ENCODE measurements at regions not wholly inside any gene's neighbourhood (a gene's known extent, or its start where the extent isn't known, plus 50 kb on each side); places are given as distances from the start of the nearest gene placed in this dataset.

DNA sequence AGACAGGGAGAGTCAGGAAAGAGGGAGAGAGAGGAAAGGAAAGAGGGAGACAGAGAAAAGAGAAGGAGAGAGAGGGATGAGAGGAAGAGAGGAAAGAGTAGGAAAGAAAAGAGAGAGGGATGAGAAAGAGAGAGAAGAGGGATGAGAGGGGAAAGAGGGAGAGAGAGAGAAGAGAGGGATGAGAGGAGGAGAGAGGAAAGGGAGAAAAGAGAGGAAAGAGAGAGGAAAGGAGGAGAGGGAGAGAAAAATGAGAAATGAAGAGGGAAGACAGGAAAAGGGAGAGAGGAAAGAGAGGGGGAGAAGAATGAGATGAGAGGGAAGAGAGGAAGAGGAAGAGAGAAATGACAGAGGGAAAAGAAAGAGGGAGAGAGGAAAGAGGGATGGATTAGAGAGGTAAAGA, 207.0 kb upstream of the SKOR2 start:
- DNase-seq, result no peak

- DNase-seq, result no peak
Measured at GRCh38 chr18:47457614-47458013, 206.2 kb upstream of the SKOR2 start.

GRCh38 chr18:47453038-47453437, 201.6 kb upstream of the SKOR2 start:
- DNase-seq, result no peak

DNA sequence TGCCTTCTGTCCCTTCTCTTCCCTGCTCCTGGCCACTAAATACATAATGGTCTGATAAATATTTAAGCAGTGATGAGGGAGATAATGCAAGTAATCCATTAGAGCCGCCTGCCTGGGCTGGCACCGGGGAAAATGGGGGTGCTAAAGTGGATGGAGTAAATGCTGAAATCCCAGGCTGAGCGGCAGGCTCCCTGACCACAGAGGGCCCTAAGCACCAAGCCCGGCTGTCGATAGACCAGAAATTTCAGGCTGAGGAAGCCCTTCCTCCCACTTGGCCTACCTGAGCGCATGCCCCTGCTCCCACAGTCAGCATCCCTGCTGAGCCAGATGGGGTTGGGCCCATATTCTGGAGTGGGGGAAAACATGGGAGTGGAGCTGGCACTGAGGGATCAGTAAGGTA, 197.5 kb upstream of the SKOR2 start:
- DNase-seq, result no peak

GRCh38 chr18:47441914-47442313, 190.5 kb upstream of the SKOR2 start:
- DNase-seq, result no peak

- DNase-seq, result no peak
Measured at GRCh38 chr18:47438001-47438400, 186.5 kb upstream of the SKOR2 start.

DNA sequence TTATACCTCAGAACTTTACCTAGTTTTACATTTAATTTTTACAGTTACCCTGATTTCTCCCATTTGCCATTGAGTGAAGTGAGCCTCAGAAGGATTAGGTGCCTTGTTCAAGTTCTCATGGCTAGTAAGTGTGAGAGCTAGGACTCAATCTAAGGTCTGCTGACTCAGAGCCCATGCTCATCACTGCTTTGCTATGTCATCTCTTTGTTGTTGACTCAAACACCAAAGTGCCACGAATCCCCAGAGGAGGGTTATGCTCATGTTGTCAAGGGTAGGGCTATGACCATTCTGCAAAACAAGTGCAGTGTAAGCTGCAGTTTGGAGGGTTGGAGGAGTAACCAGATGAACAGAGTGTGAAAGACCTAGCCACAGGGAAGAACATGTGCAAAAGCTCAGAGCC, 185.4 kb upstream of the SKOR2 start:
- no peak for DNase-seq

DNA sequence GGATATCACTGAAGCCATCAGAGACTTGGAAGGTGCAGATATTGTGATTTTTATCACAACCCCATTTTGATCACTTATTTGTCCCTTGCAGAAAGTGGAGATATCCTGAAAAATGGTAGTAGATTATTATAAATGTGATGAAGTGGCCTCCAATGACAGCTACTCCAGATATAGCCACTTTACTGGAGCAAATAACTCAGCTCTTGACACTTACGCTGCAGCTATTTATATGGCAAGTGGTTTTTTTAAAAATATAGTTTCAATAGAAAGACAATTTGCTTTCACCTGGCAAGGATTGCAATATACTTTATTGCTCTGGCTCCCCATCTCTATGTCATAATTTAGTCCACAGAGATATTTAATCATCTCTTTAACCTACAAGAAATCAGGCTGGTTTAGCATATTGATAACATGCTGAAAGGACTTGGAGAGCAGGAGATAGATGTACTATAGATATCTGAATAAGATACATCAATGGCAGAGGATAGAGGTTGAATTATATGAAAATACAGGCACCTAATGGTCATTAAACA, 182.8 kb upstream of the SKOR2 start:
- no peak for DNase-seq

DNA sequence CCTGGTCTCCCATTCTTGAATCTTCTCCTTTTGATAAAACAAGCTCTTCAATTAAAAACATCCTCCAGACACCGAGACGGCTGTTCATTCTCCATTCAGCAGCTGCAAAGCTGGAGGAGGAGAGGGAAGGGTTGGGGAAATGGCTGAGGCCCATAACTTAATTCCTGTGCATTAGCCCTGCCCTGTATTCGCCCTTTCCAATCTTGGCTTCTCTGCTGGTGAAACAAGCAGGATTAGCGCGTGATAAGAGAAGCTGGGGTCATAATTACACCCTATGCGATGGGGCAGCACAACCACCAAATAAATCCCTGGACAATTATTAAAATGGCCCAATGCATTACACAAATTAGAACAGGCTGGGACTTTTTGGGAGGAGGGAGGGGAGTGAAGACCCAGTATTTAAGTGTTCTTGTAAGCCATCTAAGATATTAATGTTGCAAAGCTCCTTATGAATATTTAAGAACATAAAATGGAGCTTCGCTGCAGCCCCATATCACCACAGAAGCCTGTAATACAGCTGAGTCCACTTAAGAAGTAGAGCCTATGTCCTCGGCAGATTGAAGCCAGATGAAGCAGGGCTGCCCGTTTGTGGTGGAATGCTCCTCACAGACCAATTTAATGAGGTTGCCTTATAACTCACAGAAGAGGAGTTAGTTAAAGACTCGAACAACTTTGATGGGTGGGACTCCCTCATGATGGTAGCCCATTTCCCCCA, 176.6 kb upstream of the SKOR2 start:
- no peak for DNase-seq

DNA sequence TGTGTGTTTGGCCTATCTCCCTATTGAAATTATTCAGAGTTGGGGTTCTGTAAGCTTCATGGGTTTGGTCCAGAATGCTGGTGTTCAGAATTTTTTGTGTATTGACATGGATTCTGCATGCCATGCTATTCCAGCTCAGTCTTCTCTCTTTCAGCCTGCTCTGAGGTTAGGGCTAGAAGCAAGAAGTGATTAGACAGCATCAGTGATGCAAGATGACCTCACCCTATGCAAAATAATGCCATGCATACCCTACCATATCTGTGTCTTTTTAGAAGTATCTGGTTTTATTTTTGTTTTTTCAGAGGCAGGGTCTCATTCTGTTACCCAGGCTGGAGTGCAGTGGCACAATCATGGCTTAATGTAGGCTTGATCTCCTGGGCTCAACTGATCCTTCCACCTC, 175.6 kb upstream of the SKOR2 start:
- no peak for DNase-seq

- DNase-seq, result no peak
Measured at GRCh38 chr18:47425365-47425764, 173.9 kb upstream of the SKOR2 start.

- DNase-seq, result no peak
Measured at GRCh38 chr18:47422524-47422923, 171.1 kb upstream of the SKOR2 start.

DNA sequence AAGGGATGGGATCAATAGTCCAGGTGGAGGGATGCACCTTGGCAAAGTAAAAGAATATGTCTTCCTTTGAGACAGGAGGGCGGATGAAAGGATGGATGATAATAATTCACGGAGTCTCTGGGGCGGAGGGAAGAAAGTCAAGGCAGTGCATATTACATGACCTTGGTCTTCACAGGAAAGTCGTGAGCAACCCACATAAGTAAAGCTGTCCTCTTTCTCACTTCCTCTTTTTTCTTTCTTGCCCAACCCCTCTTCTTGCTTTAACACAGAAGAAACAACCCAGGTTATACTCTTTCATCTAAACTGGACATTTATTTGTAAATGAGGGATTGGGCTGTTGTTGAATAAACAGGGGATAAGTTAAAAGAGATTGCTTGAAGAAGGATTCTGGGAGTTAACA, 168.7 kb upstream of the SKOR2 start:
- DNase-seq, result no peak

DNA sequence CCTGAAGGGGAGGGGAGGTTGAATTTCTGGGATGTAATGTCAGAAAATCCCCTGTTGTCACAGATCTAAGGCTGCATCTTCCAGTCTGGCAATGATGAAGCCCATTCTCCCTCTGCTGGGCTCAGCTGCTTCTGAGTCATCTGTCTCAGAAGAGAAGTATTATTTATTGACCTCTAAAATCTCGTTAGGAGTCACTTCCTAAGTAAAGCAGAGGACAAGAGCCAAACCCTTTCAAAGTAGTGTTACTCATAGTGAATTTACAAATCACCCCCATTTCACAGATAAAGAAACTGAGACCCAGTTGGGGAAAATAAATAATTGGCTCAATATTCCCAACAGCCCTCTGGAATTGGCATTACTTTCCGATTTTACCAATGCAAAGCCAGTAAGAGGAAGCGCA, 167.3 kb upstream of the SKOR2 start:
- DNase-seq, result no peak

DNA sequence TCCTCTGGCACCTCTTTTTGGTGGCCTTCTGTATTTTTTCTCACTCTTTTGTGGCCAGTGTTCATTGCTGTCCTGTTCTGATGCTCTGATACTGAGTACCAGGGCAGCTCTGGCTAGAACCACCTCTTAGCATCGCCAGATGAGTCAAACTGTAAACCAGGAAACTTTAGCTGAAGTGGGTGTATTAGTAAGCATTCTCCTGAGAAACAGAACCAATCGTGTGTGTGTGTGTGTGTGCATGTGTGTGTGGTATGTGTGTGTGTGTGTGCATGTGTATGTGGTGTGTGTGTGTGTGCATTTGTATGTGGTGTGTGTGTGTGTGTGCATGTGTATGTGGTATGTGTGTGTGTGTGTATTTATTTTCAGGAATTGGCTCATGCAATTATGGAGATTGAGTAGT, 166.3 kb upstream of the SKOR2 start:
- DNase-seq, result no peak

DNA sequence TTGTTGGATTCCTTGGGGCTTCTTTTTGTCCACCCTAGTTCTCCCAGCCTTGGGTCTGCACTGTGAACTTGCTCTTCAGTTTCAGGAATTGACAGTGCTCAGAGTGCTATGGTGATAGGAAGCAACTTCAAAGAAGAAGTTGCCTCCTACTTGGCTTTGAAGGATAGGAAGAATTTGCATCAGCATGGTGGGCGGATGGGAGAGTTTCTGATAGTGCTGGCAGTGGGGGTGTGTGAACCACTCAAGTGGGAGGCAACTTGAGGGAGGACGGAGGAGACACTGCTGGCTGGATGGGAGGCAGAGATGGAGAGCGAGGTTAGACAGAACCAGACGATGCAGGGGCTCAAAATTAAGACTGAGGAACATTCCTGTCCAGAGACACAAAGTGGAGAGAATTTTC, 164.4 kb upstream of the SKOR2 start:
- no peak for DNase-seq

DNA sequence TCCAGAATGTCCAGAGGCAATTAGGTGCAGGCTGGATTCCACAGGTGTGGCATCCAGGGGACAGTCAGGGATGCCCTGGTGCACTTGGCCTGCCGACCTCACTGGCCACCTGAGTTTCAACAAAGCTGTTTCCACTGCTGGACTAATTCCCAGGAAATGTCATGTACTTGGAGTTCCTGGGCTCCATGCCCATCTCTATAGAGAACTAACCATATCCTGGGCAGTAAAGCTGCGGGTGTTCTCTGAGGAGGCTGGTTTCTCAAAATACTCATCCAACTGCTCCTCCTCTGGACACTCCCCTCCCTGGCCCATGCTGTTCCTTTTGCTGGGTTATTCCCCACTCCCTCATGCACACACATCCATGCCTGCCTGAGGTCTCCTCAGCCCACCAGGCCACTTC, 161.9 kb upstream of the SKOR2 start:
- no peak for DNase-seq

GRCh38 chr18:47412924-47413323, 161.5 kb upstream of the SKOR2 start:
- DNase-seq, result no peak

DNA sequence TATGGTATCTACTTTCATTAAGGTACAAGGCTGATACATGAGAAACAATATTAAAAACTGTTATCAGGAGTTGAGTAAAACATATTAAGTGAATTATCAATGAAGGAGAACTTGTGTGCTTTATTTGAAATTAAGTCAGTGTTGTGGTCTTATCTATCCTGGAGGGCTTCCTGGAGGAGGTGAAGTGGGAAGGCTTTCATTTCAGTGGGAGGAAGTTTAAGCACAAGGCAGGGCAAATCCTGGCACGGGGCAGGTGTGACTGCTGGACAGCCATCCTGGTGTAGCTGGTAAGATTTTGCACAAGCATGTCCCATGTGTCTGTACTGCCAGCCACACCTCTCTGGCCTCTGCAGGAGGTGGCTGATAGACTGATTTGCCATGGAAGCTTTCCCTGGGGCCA, 159.7 kb upstream of the SKOR2 start:
- no peak for DNase-seq

- DNase-seq, result no peak
Measured at GRCh38 chr18:47410139-47410538, 158.7 kb upstream of the SKOR2 start.

- DNase-seq, result no peak
Measured at GRCh38 chr18:47409519-47409918, 158.1 kb upstream of the SKOR2 start.

- DNase-seq, result no peak
Measured at GRCh38 chr18:47407736-47408135, 156.3 kb upstream of the SKOR2 start.

- no peak for DNase-seq
Measured at GRCh38 chr18:47404845-47405244, 153.4 kb upstream of the SKOR2 start.

GRCh38 chr18:47403949-47404348, 152.5 kb upstream of the SKOR2 start:
- no peak for DNase-seq

GRCh38 chr18:47403317-47403716, 151.9 kb upstream of the SKOR2 start:
- no peak for DNase-seq

Measured in NCI-H510A (cell line).